ENCODE measurements at regions not wholly inside any gene's neighbourhood (a gene's known extent, or its start where the extent isn't known, plus 50 kb on each side); places are given as distances from the start of the nearest gene placed in this dataset.
"Not testable (repeated sequence)": the region's sequence is repeated elsewhere in the genome, so short reads cannot be mapped to it uniquely, and the experiment has no call there.

- CTCF ChIA-PET = interaction anchor here (1.1 to 2.2 kb wide), 3 partner anchors 9 to 17 kb away, joined by 3 to 5 read pairs (median 3); no protein-coding TSS in a partner anchor
- POLR2A ChIA-PET = no interaction called here
Measured at GRCh38 chr1:220454155-220454777, 73.7 kb upstream of the MARK1 start.

GRCh38 chr1:220453371-220453770 is 74.6 kb upstream of the MARK1 start:
- ChIA-PET POLR2A (no interaction called here), CTCF (interaction anchor here (0.8 to 1.6 kb wide), 3 partner anchors 16 to 28 kb away, joined by 3 read pairs; no protein-coding TSS in a partner anchor)
- TF ChIP-seq CTCF (IDR thresholded peaks at IDR 0.05; ENCODE audit: control extremely low read depth, extremely low read depth, low read depth, missing control alignments) = no peak
- DNase-seq (ENCODE audit: extremely low spot score) = no peak

More at GRCh38 chr1:220454155-220454777, 73.7 kb upstream of the MARK1 start:
- DNase-seq (ENCODE audit: extremely low spot score) = no peak
- no peak for TF ChIP-seq CTCF (IDR thresholded peaks at IDR 0.05; ENCODE audit: control extremely low read depth, extremely low read depth, low read depth, missing control alignments)

DNA sequence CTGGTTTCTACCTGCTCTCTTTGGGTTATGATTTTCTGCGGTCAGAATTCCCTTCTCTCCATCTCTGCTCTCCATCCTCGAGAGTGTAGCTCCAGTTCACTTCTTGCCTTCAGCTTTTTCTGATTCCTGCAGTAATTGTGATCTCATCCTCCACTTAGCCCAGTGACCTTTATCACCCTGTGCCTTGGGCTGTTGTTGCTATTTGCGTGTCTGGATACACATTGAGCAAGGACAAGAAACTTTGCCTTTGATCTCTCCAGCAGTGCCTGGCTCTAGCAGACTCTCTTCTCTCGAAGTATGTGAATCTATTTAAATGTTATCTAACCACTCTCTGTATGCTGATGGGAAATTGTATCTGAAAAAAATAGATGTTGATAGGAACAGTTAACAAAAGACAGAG is 76.4 kb upstream of the MARK1 start:
- ChIA-PET CTCF (interaction anchor here (1.1 to 2.8 kb wide), 3 partner anchors 11 to 58 kb away, joined by 3 to 9 read pairs (median 3); no protein-coding TSS in a partner anchor), POLR2A (no interaction called here)
- no peak for TF ChIP-seq CTCF (IDR thresholded peaks at IDR 0.05; ENCODE audit: control extremely low read depth, extremely low read depth, low read depth, missing control alignments)
- DNase-seq (ENCODE audit: extremely low spot score) = no peak

- POLR2A ChIA-PET = no interaction called here
Measured at GRCh38 chr1:220450927-220451326, 77.0 kb upstream of the MARK1 start.

DNA sequence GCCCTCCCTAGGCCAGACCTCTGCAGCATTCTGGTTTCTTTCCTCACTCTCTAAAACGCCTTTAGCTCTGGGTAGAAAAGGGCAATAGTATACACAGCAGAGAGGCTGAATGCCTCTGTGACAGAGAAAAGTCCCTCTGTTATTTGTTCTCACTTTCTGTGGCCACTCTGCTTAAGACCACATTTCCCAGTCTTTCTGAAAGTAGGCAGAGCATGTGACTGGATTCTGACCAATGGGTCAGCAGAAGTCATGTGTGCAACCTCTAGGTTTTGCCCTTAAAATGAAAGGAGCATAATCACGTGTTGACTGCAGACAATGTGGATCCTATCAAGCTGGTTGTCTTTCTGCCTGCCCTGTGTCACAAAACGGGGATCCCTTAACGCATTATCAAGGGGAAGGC is 79.7 kb upstream of the MARK1 start:
- no peak for DNase-seq (ENCODE audit: extremely low spot score)
- CTCF ChIA-PET = interaction anchor here (1.3 kb wide), 1 partner anchor 12 kb away, joined by 4 read pairs; no protein-coding TSS in a partner anchor
- TF ChIP-seq CTCF (IDR thresholded peaks at IDR 0.05; ENCODE audit: control extremely low read depth, extremely low read depth, low read depth, missing control alignments) = no peak
- POLR2A ChIA-PET = no interaction called here

More at GRCh38 chr1:220450927-220451326, 77.0 kb upstream of the MARK1 start:
- no peak for DNase-seq (ENCODE audit: extremely low spot score)
- CTCF ChIA-PET = interaction anchor here (1.1 to 2.8 kb wide), 3 partner anchors 11 to 59 kb away, joined by 3 to 9 read pairs (median 5); no protein-coding TSS in a partner anchor
- TF ChIP-seq CTCF (IDR thresholded peaks at IDR 0.05; ENCODE audit: control extremely low read depth, extremely low read depth, low read depth, missing control alignments) = no peak

- DNase-seq (ENCODE audit: extremely low spot score); POLR2A ChIA-PET; CTCF ChIA-PET: not testable (repeated sequence)
Measured at GRCh38 chr1:220444586-220444985, 83.3 kb upstream of the MARK1 start.

DNA sequence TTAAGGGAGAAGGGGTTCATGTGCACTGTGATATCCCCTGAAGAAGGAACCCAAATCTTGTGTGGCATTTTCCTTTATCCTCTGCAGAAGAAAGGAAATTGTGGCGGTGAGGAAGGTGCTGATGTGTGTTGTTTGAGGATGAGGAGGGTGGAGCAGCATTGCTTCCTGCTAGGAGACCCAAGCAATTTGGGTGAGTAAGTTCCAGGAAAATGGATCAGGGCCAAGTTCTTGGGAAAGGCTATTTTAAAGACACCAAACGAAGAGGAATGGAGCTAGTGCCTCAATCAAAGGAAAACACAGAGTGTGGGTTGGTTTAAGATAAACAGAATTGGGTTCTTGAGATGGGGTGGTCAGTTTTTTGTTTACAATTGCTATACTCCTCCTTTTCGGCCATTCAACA is 86.7 kb upstream of the MARK1 start:
- POLR2A ChIA-PET = no interaction called here
- no peak for DNase-seq (ENCODE audit: extremely low spot score)
- CTCF ChIA-PET = interaction anchor here (1.2 kb wide), 1 partner anchor 14 kb away, joined by 3 read pairs; no protein-coding TSS in a partner anchor
- no peak for TF ChIP-seq CTCF (IDR thresholded peaks at IDR 0.05; ENCODE audit: control extremely low read depth, extremely low read depth, low read depth, missing control alignments)
